Endothelial cell (in vitro differentiated cells): ENCODE measurements at regions not wholly inside any gene's neighbourhood (a gene's known extent, or its start where the extent isn't known, plus 50 kb on each side); places are given as distances from the start of the nearest gene placed in this dataset.

Experiments
- DNase-seq: peaks from one replicate; pipeline ENCODE4 v3.0.0; 2021; ENCODE audit warnings: low spot score
- H3K27ac Mint-ChIP-seq: one replicate; pipeline ENCODE4 v1.8.0; 2021; ENCODE audit warnings: mixed read lengths, inconsistent platforms; ENCODE audit not compliant: unreplicated experiment
- H3K27me3 Mint-ChIP-seq: one replicate; pipeline ENCODE4 v1.8.0; 2021; ENCODE audit warnings: mild to moderate bottlenecking, moderate library complexity, mixed read lengths, inconsistent platforms; ENCODE audit not compliant: unreplicated experiment
- H3K36me3 Mint-ChIP-seq: one replicate; pipeline ENCODE4 v1.8.0; 2021; ENCODE audit warnings: mild to moderate bottlenecking, low read depth, mixed read lengths, inconsistent platforms; ENCODE audit not compliant: unreplicated experiment
- H3K4me1 Mint-ChIP-seq: one replicate; pipeline ENCODE4 v1.8.0; 2021; ENCODE audit warnings: mild to moderate bottlenecking, mixed read lengths, inconsistent platforms; ENCODE audit not compliant: unreplicated experiment
- H3K4me3 Mint-ChIP-seq: one replicate; pipeline ENCODE4 v1.8.0; 2021; ENCODE audit warnings: mild to moderate bottlenecking, mixed read lengths, inconsistent platforms; ENCODE audit not compliant: unreplicated experiment
- H3K9me3 Mint-ChIP-seq: one replicate; pipeline ENCODE4 v1.8.0; 2021; ENCODE audit warnings: mixed read lengths, inconsistent platforms; ENCODE audit not compliant: unreplicated experiment
- CTCF ChIP-seq: fragments of 200-600 bp; sonication (generic); IDR thresholded peaks from one replicate; pipeline ENCODE4 v1.5.0; 2021; ENCODE audit warnings: antibody characterized with exemption; ENCODE audit not compliant: unreplicated experiment

- no peak overlapping the region for H3K27ac Mint-ChIP-seq
- no peak for DNase-seq
- H3K36me3 Mint-ChIP-seq: no peaks in the 10 kb centered on the region
- peaks cover 5% of the 10 kb centered on the region for H3K27me3 Mint-ChIP-seq
- no peak overlapping the region for H3K4me3 Mint-ChIP-seq
- no peak for TF ChIP-seq CTCF
- H3K9me3 Mint-ChIP-seq: no peaks in the 10 kb centered on the region
- H3K4me1 Mint-ChIP-seq: no peaks in the 10 kb centered on the region
Observed at GRCh38 chr22:48652796-48653195, 1174.9 kb downstream of the BRD1 start.

GRCh38 chr22:48651981-48652538, 1175.6 kb downstream of the BRD1 start:
- DNase-seq: no peak
- H3K27me3 Mint-ChIP-seq: peaks cover 5% of the 10 kb centered on the region
- H3K27ac Mint-ChIP-seq: no peak overlapping the region

GRCh38 chr22:48651036-48651890, 1176.4 kb downstream of the BRD1 start:
- Mint-ChIP-seq H3K4me3 (no peak overlapping the region), H3K9me3 (no peaks in the 10 kb centered on the region), H3K36me3 (no peaks in the 10 kb centered on the region), H3K27ac (no peak overlapping the region), H3K4me1 (no peaks in the 10 kb centered on the region), H3K27me3 (peaks cover 5% of the 10 kb centered on the region)
- no peak for DNase-seq
- no peak for TF ChIP-seq CTCF

More at GRCh38 chr22:48651981-48652538, 1175.6 kb downstream of the BRD1 start:
- H3K36me3 Mint-ChIP-seq: no peaks in the 10 kb centered on the region
- no peaks in the 10 kb centered on the region for H3K4me1 Mint-ChIP-seq
- H3K4me3 Mint-ChIP-seq: no peak overlapping the region
- H3K9me3 Mint-ChIP-seq: no peaks in the 10 kb centered on the region
- TF ChIP-seq CTCF: no peak

- no peak overlapping the region for H3K4me3 Mint-ChIP-seq
Observed at GRCh38 chr22:48650323-48651035, 1177.2 kb downstream of the BRD1 start.

More at GRCh38 chr22:48650323-48651035, 1177.2 kb downstream of the BRD1 start:
- Mint-ChIP-seq H3K27ac (no peak overlapping the region), H3K36me3 (no peaks in the 10 kb centered on the region), H3K9me3 (no peaks in the 10 kb centered on the region), H3K4me1 (no peaks in the 10 kb centered on the region), H3K27me3 (peaks cover 5% of the 10 kb centered on the region)
- TF ChIP-seq CTCF: no peak
- DNase-seq: no peak
